NB4 (cell line): ENCODE measurements at regions not wholly inside any gene's neighbourhood (a gene's known extent, or its start where the extent isn't known, plus 50 kb on each side); places are given as distances from the start of the nearest gene placed in this dataset.
A peak's percentile ranks its signal among the peaks of the same experiment; 100 is the strongest.

Source experiments
- DNase-seq: peaks from one replicate; pipeline ENCODE4 v3.0.0; 2010; ENCODE audit warnings: low read depth
- H3K4me3 ChIP-seq: one replicate; pipeline ENCODE4 v1.5.1; 2011; ENCODE audit warnings: mild to moderate bottlenecking, low read depth, low read length, moderate library complexity
- MYC ChIP-seq: IDR thresholded peaks from 2 replicates; pipeline ENCODE4 v1.6.1; 2011; ENCODE audit warnings: low read depth, low read length
- POLR2A ChIP-seq: IDR thresholded peaks from 2 replicates; pipeline ENCODE4 v1.6.1; 2011; ENCODE audit warnings: mild to moderate bottlenecking; ENCODE audit not compliant: insufficient read length; ENCODE audit errors: extremely low read depth
- TF ChIP-seq, protein P1 (sequence below): IDR thresholded peaks from 2 replicates; pipeline ENCODE4 v1.6.1; 2011; ENCODE audit warnings: low read depth, low read length
- TF ChIP-seq, protein P2 (sequence below): IDR thresholded peaks from one replicate; pipeline ENCODE4 v1.5.1; 2012; ENCODE audit warnings: low read depth, low read length

DNA sequence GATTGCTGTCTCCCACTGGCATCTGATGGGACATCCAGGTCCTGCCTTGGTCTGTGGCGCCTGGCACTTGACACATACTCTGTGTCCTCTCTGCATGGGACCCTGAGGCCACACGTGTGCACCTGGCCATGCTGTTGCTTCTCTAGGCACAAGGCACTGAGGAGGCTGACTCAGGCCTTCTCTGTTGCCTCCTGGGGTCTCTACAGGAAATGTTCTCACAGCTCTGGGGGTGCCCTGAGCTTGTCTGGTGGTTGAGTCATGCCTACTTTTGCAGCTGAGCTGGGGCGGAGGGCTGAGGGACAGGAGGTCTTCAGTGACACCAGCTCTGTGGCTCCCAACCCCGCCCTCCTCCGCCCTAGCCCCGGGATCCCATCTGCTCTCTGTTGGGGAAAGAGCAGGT is 207.0 kb upstream of the HS6ST1 start:
- peak; percentile 77 for DNase-seq
- TF ChIP-seq, protein P1, sequence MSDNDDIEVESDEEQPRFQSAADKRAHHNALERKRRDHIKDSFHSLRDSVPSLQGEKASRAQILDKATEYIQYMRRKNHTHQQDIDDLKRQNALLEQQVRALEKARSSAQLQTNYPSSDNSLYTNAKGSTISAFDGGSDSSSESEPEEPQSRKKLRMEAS = peak; percentile 77
- no peak for TF ChIP-seq POLR2A
- TF ChIP-seq, protein P2, sequence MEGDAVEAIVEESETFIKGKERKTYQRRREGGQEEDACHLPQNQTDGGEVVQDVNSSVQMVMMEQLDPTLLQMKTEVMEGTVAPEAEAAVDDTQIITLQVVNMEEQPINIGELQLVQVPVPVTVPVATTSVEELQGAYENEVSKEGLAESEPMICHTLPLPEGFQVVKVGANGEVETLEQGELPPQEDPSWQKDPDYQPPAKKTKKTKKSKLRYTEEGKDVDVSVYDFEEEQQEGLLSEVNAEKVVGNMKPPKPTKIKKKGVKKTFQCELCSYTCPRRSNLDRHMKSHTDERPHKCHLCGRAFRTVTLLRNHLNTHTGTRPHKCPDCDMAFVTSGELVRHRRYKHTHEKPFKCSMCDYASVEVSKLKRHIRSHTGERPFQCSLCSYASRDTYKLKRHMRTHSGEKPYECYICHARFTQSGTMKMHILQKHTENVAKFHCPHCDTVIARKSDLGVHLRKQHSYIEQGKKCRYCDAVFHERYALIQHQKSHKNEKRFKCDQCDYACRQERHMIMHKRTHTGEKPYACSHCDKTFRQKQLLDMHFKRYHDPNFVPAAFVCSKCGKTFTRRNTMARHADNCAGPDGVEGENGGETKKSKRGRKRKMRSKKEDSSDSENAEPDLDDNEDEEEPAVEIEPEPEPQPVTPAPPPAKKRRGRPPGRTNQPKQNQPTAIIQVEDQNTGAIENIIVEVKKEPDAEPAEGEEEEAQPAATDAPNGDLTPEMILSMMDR = no peak
- peak; percentile 49 for TF ChIP-seq MYC
- H3K4me3 ChIP-seq = no peak overlapping the region

DNA sequence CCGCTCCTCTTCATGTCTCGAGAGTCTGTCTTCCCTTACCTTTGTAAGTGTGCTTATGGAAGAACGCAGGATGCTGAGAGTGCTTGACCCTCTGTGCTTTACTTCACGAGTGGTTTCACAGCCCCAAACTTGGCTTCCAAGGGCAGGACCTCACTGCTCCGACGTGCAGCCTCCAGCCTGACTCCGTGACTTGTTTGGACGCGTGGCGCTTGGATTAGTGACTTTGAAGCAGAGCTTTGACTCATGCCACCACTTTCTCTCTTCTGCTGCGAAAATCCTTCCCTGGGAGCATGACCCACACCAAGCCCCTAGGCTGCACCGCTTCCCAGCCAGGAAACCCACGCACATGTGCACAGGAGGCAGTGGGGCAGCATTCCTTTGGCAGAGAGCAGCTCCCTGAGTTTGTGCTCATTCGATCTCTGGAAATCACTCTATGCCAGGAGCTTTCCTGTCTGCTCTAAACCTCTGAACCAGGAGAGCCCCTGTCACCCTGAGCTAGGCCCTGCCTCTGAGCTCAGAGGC is 207.8 kb upstream of the HS6ST1 start:
- no peak overlapping the region for H3K4me3 ChIP-seq
- TF ChIP-seq POLR2A (no peak), MYC (no peak)
- TF ChIP-seq, protein P2 = no peak
- TF ChIP-seq, protein P1 = no peak
- no peak for DNase-seq

DNA sequence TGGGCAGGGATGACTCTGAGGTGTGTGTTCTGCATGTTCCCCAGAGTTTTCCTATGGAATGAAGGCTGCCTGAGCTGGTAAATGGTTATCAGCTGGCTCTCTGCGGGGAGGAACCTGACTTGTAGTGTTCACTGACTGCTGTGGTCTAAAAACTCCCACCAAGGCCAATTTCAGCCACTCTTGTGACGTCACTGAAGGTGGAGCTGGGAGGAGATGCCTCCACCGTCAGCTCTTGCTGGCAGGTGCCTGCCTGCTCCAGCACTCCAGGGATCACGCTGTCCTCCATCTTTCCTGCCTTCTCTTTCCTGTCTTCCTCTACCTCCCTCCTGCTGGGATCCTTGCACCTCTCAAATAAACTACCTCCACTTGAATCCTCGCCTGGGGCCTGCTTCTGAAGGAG is 209.5 kb upstream of the HS6ST1 start:
- no peak for TF ChIP-seq POLR2A
- no peak for DNase-seq
- no peak overlapping the region for H3K4me3 ChIP-seq

DNA sequence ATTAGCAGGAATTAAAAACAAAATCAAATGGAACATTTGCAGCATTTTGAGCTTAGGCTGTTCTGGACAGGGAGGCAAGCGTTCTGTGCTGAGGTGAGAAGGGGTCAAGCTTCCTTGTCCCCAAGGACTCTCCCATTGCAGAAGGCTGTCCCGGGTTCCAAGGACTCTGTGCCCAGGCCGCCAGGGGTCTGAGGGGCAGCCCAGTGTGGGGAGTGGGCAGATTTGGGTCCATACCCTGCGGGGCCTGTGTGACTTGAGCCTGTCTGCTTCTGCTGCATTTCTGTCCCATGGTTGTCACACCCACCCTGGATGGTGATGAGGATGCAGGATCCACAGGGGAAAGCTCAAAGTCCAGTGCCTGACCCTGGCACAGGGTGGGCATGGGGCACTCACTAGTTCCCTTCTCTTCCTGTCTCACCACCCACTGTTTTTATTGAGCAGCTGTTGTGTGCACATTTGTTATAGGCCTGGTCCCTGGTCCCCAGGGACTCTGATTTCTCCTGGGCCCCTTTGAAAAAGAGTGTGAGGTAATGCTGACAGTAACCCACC is 211.4 kb upstream of the HS6ST1 start:
- no peak overlapping the region for H3K4me3 ChIP-seq
- TF ChIP-seq, protein P1 = no peak
- no peak for TF ChIP-seq POLR2A
- no peak for DNase-seq

DNA sequence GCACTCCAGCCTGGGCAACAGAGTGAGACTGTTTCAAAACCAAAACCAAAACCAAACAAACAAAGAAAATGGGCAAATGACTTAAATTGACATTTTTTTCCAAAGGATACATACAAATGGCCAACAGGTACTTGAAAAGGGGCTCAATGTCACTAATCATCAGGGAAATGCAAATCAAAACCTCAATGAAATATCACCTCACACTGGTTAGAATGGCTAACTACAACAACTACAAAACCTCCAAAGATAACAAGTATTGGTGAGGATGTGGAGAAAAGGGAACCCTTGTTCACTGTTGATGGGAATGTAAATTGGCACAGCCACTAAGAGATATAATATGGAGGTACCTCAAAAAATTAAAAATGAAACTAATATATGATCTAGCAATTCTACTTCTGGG is 213.2 kb upstream of the HS6ST1 start:
- DNase-seq = peak; percentile 61
- H3K4me3 ChIP-seq = no peak overlapping the region
- TF ChIP-seq, protein P1 = no peak
- TF ChIP-seq, protein P2 = peak; percentile 35

DNA sequence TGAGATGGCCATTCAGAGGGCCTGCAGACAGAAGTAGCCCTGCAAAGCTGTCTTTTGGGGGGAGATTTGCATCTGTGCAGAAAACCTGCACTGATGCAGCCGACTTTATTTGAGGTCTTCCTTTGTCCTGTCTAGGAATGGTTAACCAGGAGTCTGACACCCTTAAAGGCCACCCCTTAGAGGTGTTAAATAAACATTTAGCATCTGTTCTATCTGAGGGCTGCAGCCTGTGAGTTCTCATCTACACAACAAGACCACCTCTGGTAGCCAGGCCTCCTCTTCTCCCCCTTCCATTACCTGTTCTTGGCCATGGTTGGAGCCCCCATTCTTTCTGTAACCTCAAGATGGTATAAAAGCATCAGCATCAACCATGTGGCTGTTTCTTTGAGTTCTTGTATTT is 214.4 kb upstream of the HS6ST1 start:
- TF ChIP-seq, protein P1 = no peak
- TF ChIP-seq, protein P2 = no peak
- TF ChIP-seq POLR2A = no peak
- no peak for DNase-seq
- no peak overlapping the region for H3K4me3 ChIP-seq

DNA sequence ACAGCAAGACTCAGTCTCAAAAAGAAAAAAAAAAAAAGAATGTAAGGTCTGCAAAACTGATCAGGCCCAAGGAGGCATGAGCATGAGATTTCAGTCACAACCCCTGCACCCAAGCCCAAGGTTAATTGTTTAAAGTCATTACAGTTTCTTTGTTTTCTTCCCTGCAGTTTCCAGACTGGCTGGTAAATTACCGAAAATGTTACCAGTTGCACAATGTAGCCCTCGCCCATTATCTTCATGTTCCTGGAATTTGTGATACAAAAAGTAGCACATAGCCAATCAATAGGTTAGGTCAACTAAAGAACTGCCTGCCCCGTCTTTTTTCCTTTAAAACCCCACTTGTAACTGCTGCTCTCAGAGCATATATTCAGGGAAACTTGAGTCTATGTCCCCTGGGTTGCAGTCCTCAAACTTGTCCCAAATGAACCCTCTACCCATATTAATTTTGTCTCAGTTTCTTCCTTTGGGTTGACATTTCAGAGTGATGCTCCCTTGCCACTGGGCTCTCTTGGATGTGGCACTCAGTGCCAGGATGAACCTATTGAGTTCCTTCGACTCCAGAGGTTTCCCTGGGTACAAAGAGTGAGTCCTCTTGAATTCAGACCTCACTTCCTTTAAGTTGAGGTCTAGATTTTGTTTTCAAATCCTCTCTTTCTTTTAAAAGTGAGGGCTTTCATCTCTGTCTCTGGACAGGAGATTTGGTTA is 216.2 kb upstream of the HS6ST1 start:
- H3K4me3 ChIP-seq = no peak overlapping the region
- TF ChIP-seq, protein P1 = no peak
- TF ChIP-seq POLR2A = no peak
- TF ChIP-seq, protein P2 = no peak
- no peak for TF ChIP-seq MYC
- no peak for DNase-seq
